Heart left ventricle (tissue), 16 donors: ENCODE measurements at regions not wholly inside any gene's neighbourhood (a gene's known extent, or its start where the extent isn't known, plus 50 kb on each side); places are given as distances from the start of the nearest gene placed in this dataset.

Experiments used
- ATAC-seq, 4 donors: fragments of 200-7000 bp; cut with Tn5 transposase; one replicate each; pipeline ENCODE4 v1.9.1; 2020 to 2022; ENCODE audit warnings: moderate library complexity in 4 of 4, mild to moderate bottlenecking in 3 of 4, moderate number of reproducible peaks in 1 of 4
- DNase-seq, 5 donors: peaks; one replicate each; pipeline ENCODE4 v3.0.0-alpha.2; 2020
- H3K27ac ChIP-seq, 12 donors: fragments of 200-600 bp; sonication (generic) in 4 of 12; one replicate each; pipeline versions ENCODE4 v1.5.0 to v1.8.0; 2016 to 2022; ENCODE audit warnings: mild to moderate bottlenecking in 2 of 12
- H3K27me3 ChIP-seq, 9 donors: fragments of 200-600 bp; sonication (generic) in 2 of 9; one replicate each; pipeline versions ENCODE4 v1.5.1 to v1.8.0; 2016 to 2022; ENCODE audit warnings: mild to moderate bottlenecking in 3 of 9
- H3K36me3 ChIP-seq, 9 donors: fragments of 200-600 bp; sonication (generic) in 2 of 9; one replicate each; pipeline versions ENCODE4 v1.5.0 to v1.8.0; 2018 to 2022; ENCODE audit warnings: mild to moderate bottlenecking in 2 of 9
- H3K4me1 ChIP-seq, 12 donors: fragments of 200-600 bp; sonication (generic) in 4 of 12; one replicate each; pipeline versions ENCODE4 v1.5.0 to v1.8.0; 2016 to 2022; ENCODE audit warnings: mild to moderate bottlenecking in 3 of 12
- H3K4me3 ChIP-seq, 12 donors: fragments of 200-600 bp; sonication (generic) in 4 of 12; one replicate each; pipeline versions ENCODE4 v1.5.0 to v1.8.0; 2017 to 2022; ENCODE audit warnings: mild to moderate bottlenecking in 9 of 12, moderate library complexity in 4 of 12
- H3K9me3 ChIP-seq, 12 donors: fragments of 200-600 bp; sonication (generic) in 4 of 12; one replicate each; pipeline versions ENCODE4 v1.5.0 to v1.8.0; 2016 to 2022; ENCODE audit warnings: mild to moderate bottlenecking in 1 of 12
- CTCF ChIP-seq, 12 donors: fragments of 200-600 bp; sonication (generic) in 4 of 12; IDR thresholded peaks; one replicate each; pipeline versions ENCODE4 v1.5.0 to v1.8.0; 2018 to 2022; ENCODE audit warnings: antibody characterized with exemption in 12 of 12, mild to moderate bottlenecking in 5 of 12
- POLR2A ChIP-seq, 2 donors: fragments of 450-650 bp; IDR thresholded peaks; one replicate each; pipeline ENCODE4 v1.6.1; 2017; ENCODE audit warnings: antibody characterized with exemption in 2 of 2, mild to moderate bottlenecking in 2 of 2, moderate library complexity in 2 of 2
- WGBS, 4 donors: extraction: QIAGEN DNeasy Blood & Tissue Kit in 2 of 4; methylation state at CpG; one replicate each; pipeline versions ENCODE4 v1.1.5 to v1.1.7; 2013 to 2018; 5-methylcytosine and 5-hydroxymethylcytosine counted together
- intact Hi-C, 10 donors: fragments of 100-400 bp; cut with DNase I; formaldehyde crosslinking; loops; one replicate each; pipeline versions ENCODE4 v1.11.1 to v1.14.2; 2022
- donor health status: ischemic (EF 13 %, LVEDD 7.1; RV severe dilation, severe dysfunction).
- donor health status: healthy with polysubstance abuse.
- donor health status: DM: no; HTN: yes; CAD: no.
- donor health status: DM: no; HTN: no; CAD: no.
- donor health status: ischemic (EF 25% LVEDD 6.9; RV normal size, moderate dysfunction).
- donor health status: ischemic (EF 25% LVEDD 5.7; RV mildly dilated, moderate dysfunction).
- donor health status: healthy.
- donor health status: DM: yes; HTN: yes; CAD: no.
- donor health status: ischemic (EF 35%, LVEDD 5.7; RV mildly dilated, moderate dysfunction).
- donor health status: nonischemic (EF 11% LVEDD 7.7; RV severe dilation, severe dysfunction).
- donor health status: DM: yes; HTN: yes; CAD: no.
- donor health status: PGD.
- donor health status: ischemic (EF 29% LVEDD 5.4; RV normal size, mild dysfunction).
- donor health status: nonischemic (EF 23%, LVEDD 6.1; RV moderate dilation, normal function).

GRCh38 chr16:10242916-10243315 lies 60.7 kb upstream of the GRIN2A start:
- TF ChIP-seq POLR2A (IDR thresholded peaks at IDR 0.05) (no peak), CTCF (IDR thresholded peaks at IDR 0.05) (no peak)
- no peak overlapping the region for H3K27ac ChIP-seq
- ATAC-seq (no peak), DNase-seq (no peak)
- peaks cover 0 to 29% (median 0%) of the 10 kb centered on the region in 9 donors for H3K27me3 ChIP-seq
- H3K9me3 ChIP-seq: no peaks in the 10 kb centered on the region
- H3K36me3 ChIP-seq: no peaks in the 10 kb centered on the region
- H3K4me1 ChIP-seq: no peaks in the 10 kb centered on the region
- H3K4me3 ChIP-seq: no peak overlapping the region
- intact Hi-C loops: no loop called here
- 89 to 92% (median 91%) methylated on average over 6 of the region's 6 CpGs for whole genome bisulfite sequencing, 4 donors

GRCh38 chr16:10245002-10245401 lies 62.8 kb upstream of the GRIN2A start:
- 38 to 51% (median 45%) methylated on average over 10 of the region's 10 CpGs for WGBS, 4 donors
- Histone ChIP-seq H3K27ac (no peak overlapping the region), H3K36me3 (no peaks in the 10 kb centered on the region), H3K4me1 (no peaks in the 10 kb centered on the region), H3K4me3 (no peak overlapping the region), H3K27me3 (peaks cover 0 to 17% (median 0%) of the 10 kb centered on the region in 9 donors), H3K9me3 (no peaks in the 10 kb centered on the region)
- DNase-seq (no peak), ATAC-seq (peak in 1 of 4 donors; percentile 41)
- TF ChIP-seq POLR2A (IDR thresholded peaks at IDR 0.05) (no peak), CTCF (IDR thresholded peaks at IDR 0.05) (no peak)
- intact Hi-C loops: no loop called here

GRCh38 chr16:10250137-10250828 lies 68.1 kb upstream of the GRIN2A start:
- WGBS, 4 donors: 60 to 71% (median 65%) methylated on average over 12 of the region's 12 CpGs
- Histone ChIP-seq H3K4me1 (peaks cover 0 to under 1% (median 0%) of the 10 kb centered on the region in 12 donors), H3K36me3 (no peaks in the 10 kb centered on the region), H3K27ac (no peak overlapping the region), H3K27me3 (peaks cover 0 to 39% (median 0%) of the 10 kb centered on the region in 9 donors), H3K4me3 (no peak overlapping the region), H3K9me3 (no peaks in the 10 kb centered on the region)
- DNase-seq: no peak
- intact Hi-C loops: loop anchor here in 3 of 10 donors (10.0 kb wide), 1 partner anchor 485 kb away; no protein-coding TSS in a partner anchor
- no peak for TF ChIP-seq POLR2A (IDR thresholded peaks at IDR 0.05)
- no peak for TF ChIP-seq CTCF (IDR thresholded peaks at IDR 0.05)
- no peak for ATAC-seq

GRCh38 chr16:10252155-10252554 lies 69.9 kb upstream of the GRIN2A start:
- H3K27me3 ChIP-seq: peaks cover 0 to 39% (median 0%) of the 10 kb centered on the region in 9 donors
- 89 to 94% (median 91%) methylated on average over 28 to 31 of the region's 31 CpGs for WGBS, 4 donors
- DNase-seq: no peak
- no peak overlapping the region for H3K27ac ChIP-seq
- peak in 1 of 4 donors; percentile 20 for ATAC-seq
- TF ChIP-seq CTCF (IDR thresholded peaks at IDR 0.05): no peak
- no peak for TF ChIP-seq POLR2A (IDR thresholded peaks at IDR 0.05)
- no peaks in the 10 kb centered on the region for H3K9me3 ChIP-seq
- no peak overlapping the region for H3K4me3 ChIP-seq
- no peaks in the 10 kb centered on the region for H3K36me3 ChIP-seq
- intact Hi-C loops: loop anchor here in 3 of 10 donors (10.0 kb wide), 1 partner anchor 483 kb away; no protein-coding TSS in a partner anchor
- peaks cover 0 to 11% (median 0%) of the 10 kb centered on the region in 12 donors for H3K4me1 ChIP-seq
